Prostate gland (tissue), 2 donors: ENCODE measurements at regions not wholly inside any gene's neighbourhood (a gene's known extent, or its start where the extent isn't known, plus 50 kb on each side); places are given as distances from the start of the nearest gene placed in this dataset.
"Not testable (repeated sequence)": the region's sequence is repeated elsewhere in the genome, so short reads cannot be mapped to it uniquely, and the experiment has no call there.

Experiments
- DNase-seq: peaks from one replicate; pipeline ENCODE4 v3.0.0-alpha.2; 2019; ENCODE audit warnings: low spot score
- H3K27ac ChIP-seq, 2 donors: fragments of 200-600 bp; sonication (generic); 2 replicates each; pipeline ENCODE4 v1.5.1; 2017 to 2019
- H3K27me3 ChIP-seq: fragments of 200-600 bp; sonication (generic); replicated peaks from 2 replicates; pipeline ENCODE4 v1.5.1; 2019; ENCODE audit not compliant: insufficient read depth
- H3K36me3 ChIP-seq, 2 donors: fragments of 200-600 bp; sonication (generic); 1 replicate in 1 of 2; 2 replicates in 1 of 2; pipeline versions ENCODE4 v1.5.1 to v1.8.1; 2017 to 2019
- H3K4me1 ChIP-seq: fragments of 200-600 bp; sonication (generic); replicated peaks from 2 replicates; pipeline ENCODE4 v1.5.1; 2019
- H3K4me3 ChIP-seq, 2 donors: fragments of 200-600 bp; sonication (generic); 2 replicates each; pipeline ENCODE4 v1.5.1; 2017 to 2019
- H3K9me3 ChIP-seq: fragments of 200-600 bp; sonication (generic); 2 replicates; pipeline ENCODE4 v1.5.1; 2017
- CTCF ChIP-seq, 4 experiments: fragments of 200-600 bp in 2 of 4; fragments of 450-650 bp in 2 of 4; sonication (generic) in 2 of 4; IDR thresholded peaks; 1 replicate in 3 of 4; 2 replicates in 1 of 4; pipeline ENCODE4 v1.5.1; 2016 to 2019; ENCODE audit warnings: antibody characterized with exemption in 4 of 4, mild to moderate bottlenecking in 2 of 4, moderate library complexity in 2 of 4
- POLR2A ChIP-seq: fragments of 450-650 bp; IDR thresholded peaks from one replicate; pipeline ENCODE4 v1.6.1; 2016; ENCODE audit warnings: antibody characterized with exemption, mild to moderate bottlenecking
- POLR2AphosphoS5 ChIP-seq: sonication (generic); formaldehyde crosslinking; IDR thresholded peaks from one replicate; pipeline ENCODE4 v1.6.1; 2017; ENCODE audit warnings: antibody characterized with exemption
- WGBS: methylation state at CpG from one replicate; pipeline ENCODE4 v1.1.5; 2018; 5-methylcytosine and 5-hydroxymethylcytosine counted together
- intact Hi-C: fragments of 100-400 bp; cut with DNase I; formaldehyde crosslinking; loops from one replicate; pipeline ENCODE4 v1.14.2; 2022

- Histone ChIP-seq H3K27ac (no peak overlapping the region), H3K4me3 (no peak overlapping the region), H3K9me3 (no peaks in the 10 kb centered on the region), H3K4me1 (no peaks in the 10 kb centered on the region), H3K36me3 (no peaks in the 10 kb centered on the region), H3K27me3 (no peaks in the 10 kb centered on the region)
- DNase-seq, result no peak
- TF ChIP-seq CTCF (IDR thresholded peaks at IDR 0.05), result no peak
- TF ChIP-seq POLR2AphosphoS5, result no peak
- no peak for TF ChIP-seq POLR2A
- intact Hi-C loops, result no loop called here
- no CpG with 5 or more reads among the region's 3 CpGs for WGBS
These were observed 277.8 kb upstream of the MAGEB18 start for GRCh38 chrX:25860322-25860721.

- Histone ChIP-seq H3K9me3 (no peaks in the 10 kb centered on the region), H3K27me3 (no peaks in the 10 kb centered on the region), H3K27ac (no peak overlapping the region), H3K4me1 (no peaks in the 10 kb centered on the region), H3K36me3 (no peaks in the 10 kb centered on the region), H3K4me3 (no peak overlapping the region)
- intact Hi-C loops, result no loop called here
- 30% methylated on average over 1 of the region's 1 CpG for WGBS
- DNase-seq, result no peak
- no peak for TF ChIP-seq CTCF (IDR thresholded peaks at IDR 0.05)
- no peak for TF ChIP-seq POLR2A
- TF ChIP-seq POLR2AphosphoS5, result no peak
These were observed 268.4 kb upstream of the MAGEB18 start for GRCh38 chrX:25869761-25870160.

GRCh38 chrX:25872786-25873185 is 265.4 kb upstream of the MAGEB18 start:
- no peaks in the 10 kb centered on the region for H3K27me3 ChIP-seq
- intact Hi-C loops, result no loop called here
- H3K4me3 ChIP-seq, result no peak overlapping the region
- H3K27ac ChIP-seq, result no peak overlapping the region
- no peaks in the 10 kb centered on the region for H3K9me3 ChIP-seq
- TF ChIP-seq CTCF (IDR thresholded peaks at IDR 0.05), result no peak
- no peaks in the 10 kb centered on the region for H3K4me1 ChIP-seq
- no peak for DNase-seq
- no peaks in the 10 kb centered on the region for H3K36me3 ChIP-seq

- intact Hi-C loops, result no loop called here
- no peaks in the 10 kb centered on the region for H3K36me3 ChIP-seq
- no peak overlapping the region for H3K27ac ChIP-seq
- DNase-seq, result no peak
- no peak overlapping the region for H3K4me3 ChIP-seq
- H3K9me3 ChIP-seq, result no peaks in the 10 kb centered on the region
- H3K27me3 ChIP-seq, result no peaks in the 10 kb centered on the region
- no peaks in the 10 kb centered on the region for H3K4me1 ChIP-seq
- no peak for TF ChIP-seq POLR2AphosphoS5
- no peak for TF ChIP-seq POLR2A
- TF ChIP-seq CTCF (IDR thresholded peaks at IDR 0.05), result no peak
- 22% methylated on average over 2 of the region's 2 CpGs for WGBS
These were observed 264.9 kb upstream of the MAGEB18 start for GRCh38 chrX:25873196-25873595.

- no peak for DNase-seq
- H3K9me3 ChIP-seq, result no peaks in the 10 kb centered on the region
- 0% methylated on average over 1 of the region's 1 CpG for WGBS
- H3K27ac ChIP-seq, result no peak overlapping the region
- intact Hi-C loops, result no loop called here
- no peaks in the 10 kb centered on the region for H3K27me3 ChIP-seq
- TF ChIP-seq CTCF (IDR thresholded peaks at IDR 0.05) (no peak), POLR2AphosphoS5 (no peak), POLR2A (no peak)
- no peaks in the 10 kb centered on the region for H3K4me1 ChIP-seq
- H3K36me3 ChIP-seq, result no peaks in the 10 kb centered on the region
- no peak overlapping the region for H3K4me3 ChIP-seq
These were observed 259.3 kb upstream of the MAGEB18 start for GRCh38 chrX:25878806-25879205.

GRCh38 chrX:25882503-25882902 is 255.6 kb upstream of the MAGEB18 start:
- H3K4me1 ChIP-seq, DNase-seq, H3K4me3 ChIP-seq, H3K9me3 ChIP-seq, H3K27ac ChIP-seq, H3K36me3 ChIP-seq, H3K27me3 ChIP-seq, intact Hi-C loops: not testable (repeated sequence)
- WGBS, result no CpG with 5 or more reads among the region's 5 CpGs
